Vagina (tissue), 2 donors: ENCODE measurements at regions not wholly inside any gene's neighbourhood (a gene's known extent, or its start where the extent isn't known, plus 50 kb on each side); places are given as distances from the start of the nearest gene placed in this dataset.

ENCODE experiments used
- DNase-seq, 2 donors: peaks; one replicate each; pipeline ENCODE4 v3.0.0-alpha.2; 2017; ENCODE audit errors: extremely low spot score in 2 of 2
- H3K27ac ChIP-seq: fragments of 200-600 bp; sonication (generic); one replicate; pipeline ENCODE4 v1.5.1; 2019
- H3K27me3 ChIP-seq: fragments of 200-600 bp; sonication (generic); one replicate; pipeline ENCODE4 v1.5.1; 2019
- H3K36me3 ChIP-seq, 2 donors: fragments of 200-600 bp; sonication (generic); one replicate each; pipeline ENCODE4 v1.5.1; 2017 to 2019
- H3K4me1 ChIP-seq: fragments of 200-600 bp; sonication (generic); one replicate; pipeline ENCODE4 v1.5.1; 2019
- H3K4me3 ChIP-seq, 2 donors: fragments of 200-600 bp; sonication (generic); 1 replicate in 1 of 2; 2 replicates in 1 of 2; pipeline ENCODE4 v1.5.1; 2016 to 2019
- H3K9me3 ChIP-seq: fragments of 200-600 bp; sonication (generic); one replicate; pipeline ENCODE4 v1.5.1; 2019
- POLR2A ChIP-seq, 2 donors: fragments of 450-650 bp; IDR thresholded peaks; one replicate each; pipeline ENCODE4 v1.6.1; 2017; ENCODE audit warnings: antibody characterized with exemption in 2 of 2, mild to moderate bottlenecking in 2 of 2, moderate library complexity in 2 of 2
- POLR2AphosphoS5 ChIP-seq, 2 donors: sonication (generic); formaldehyde crosslinking; IDR thresholded peaks; one replicate each; pipeline ENCODE4 v1.9.0; 2017; ENCODE audit warnings: antibody characterized with exemption in 2 of 2, mild to moderate bottlenecking in 2 of 2, low read depth in 1 of 2; ENCODE audit not compliant: insufficient read depth in 1 of 2
- intact Hi-C: fragments of 100-400 bp; cut with DNase I; formaldehyde crosslinking; loops from one replicate; pipeline ENCODE4 v1.15.1; 2023
- TF ChIP-seq, protein P1 (sequence below), 3 experiments: fragments of 450-650 bp in 2 of 3; fragments of 200-600 bp in 1 of 3; sonication (generic) in 1 of 3; IDR thresholded peaks; one replicate each; pipeline ENCODE4 v1.5.1; 2017 to 2019; ENCODE audit warnings: antibody characterized with exemption in 3 of 3, mild to moderate bottlenecking in 2 of 3, moderate library complexity in 2 of 3

DNA sequence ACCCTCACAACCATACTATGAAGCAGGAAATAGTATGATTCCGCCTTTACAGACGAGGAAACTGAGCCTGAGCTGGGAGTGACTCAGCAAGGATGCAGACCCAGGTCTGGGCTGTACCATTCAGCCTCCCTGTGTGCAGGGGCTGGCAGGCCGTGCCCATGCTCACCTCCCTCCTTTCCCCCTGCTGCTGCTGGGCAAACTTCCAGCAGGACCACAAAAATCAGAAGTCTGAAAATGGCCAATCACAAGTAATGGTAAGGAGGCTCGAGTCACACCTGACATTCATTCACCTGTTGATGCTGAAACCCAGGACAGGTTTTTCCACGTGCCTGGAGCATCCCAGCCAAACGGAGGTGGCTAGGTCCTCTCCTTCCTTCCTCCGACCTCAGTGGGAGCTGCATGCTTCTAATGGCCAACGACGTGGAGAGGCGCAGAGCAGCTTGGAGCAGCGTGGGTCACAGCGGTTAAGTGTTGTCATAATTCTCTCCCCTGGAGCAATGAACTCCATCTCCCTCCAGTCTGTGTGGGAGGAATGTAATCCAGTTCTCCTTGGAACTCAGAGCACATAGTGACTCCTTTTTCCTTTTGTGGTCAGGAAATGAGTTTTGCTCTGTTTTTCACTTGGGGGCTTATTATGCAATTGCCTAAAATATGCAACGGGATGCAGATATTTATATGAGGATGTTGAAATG, 371.7 kb downstream of the BCOR start:
- TF ChIP-seq, protein P1, sequence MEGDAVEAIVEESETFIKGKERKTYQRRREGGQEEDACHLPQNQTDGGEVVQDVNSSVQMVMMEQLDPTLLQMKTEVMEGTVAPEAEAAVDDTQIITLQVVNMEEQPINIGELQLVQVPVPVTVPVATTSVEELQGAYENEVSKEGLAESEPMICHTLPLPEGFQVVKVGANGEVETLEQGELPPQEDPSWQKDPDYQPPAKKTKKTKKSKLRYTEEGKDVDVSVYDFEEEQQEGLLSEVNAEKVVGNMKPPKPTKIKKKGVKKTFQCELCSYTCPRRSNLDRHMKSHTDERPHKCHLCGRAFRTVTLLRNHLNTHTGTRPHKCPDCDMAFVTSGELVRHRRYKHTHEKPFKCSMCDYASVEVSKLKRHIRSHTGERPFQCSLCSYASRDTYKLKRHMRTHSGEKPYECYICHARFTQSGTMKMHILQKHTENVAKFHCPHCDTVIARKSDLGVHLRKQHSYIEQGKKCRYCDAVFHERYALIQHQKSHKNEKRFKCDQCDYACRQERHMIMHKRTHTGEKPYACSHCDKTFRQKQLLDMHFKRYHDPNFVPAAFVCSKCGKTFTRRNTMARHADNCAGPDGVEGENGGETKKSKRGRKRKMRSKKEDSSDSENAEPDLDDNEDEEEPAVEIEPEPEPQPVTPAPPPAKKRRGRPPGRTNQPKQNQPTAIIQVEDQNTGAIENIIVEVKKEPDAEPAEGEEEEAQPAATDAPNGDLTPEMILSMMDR (IDR thresholded peaks at IDR 0.05), result no peak
- no peak for TF ChIP-seq POLR2A (IDR thresholded peaks at IDR 0.05)
- TF ChIP-seq POLR2AphosphoS5 (IDR thresholded peaks at IDR 0.05; ENCODE audit: insufficient read depth in 1 of 2, low read depth in 1 of 2), result no peak
- intact Hi-C loops, result loop anchor here (5.0 to 10.0 kb wide), 3 partner anchors 289 to 431 kb away; partner anchors contain the start of gene BCOR
- Histone ChIP-seq H3K36me3 (no peaks in the 10 kb centered on the region), H3K27ac (no peak overlapping the region), H3K4me1 (no peaks in the 10 kb centered on the region), H3K9me3 (no peaks in the 10 kb centered on the region), H3K4me3 (no peak overlapping the region), H3K27me3 (no peaks in the 10 kb centered on the region)
- DNase-seq, result no peak

DNA sequence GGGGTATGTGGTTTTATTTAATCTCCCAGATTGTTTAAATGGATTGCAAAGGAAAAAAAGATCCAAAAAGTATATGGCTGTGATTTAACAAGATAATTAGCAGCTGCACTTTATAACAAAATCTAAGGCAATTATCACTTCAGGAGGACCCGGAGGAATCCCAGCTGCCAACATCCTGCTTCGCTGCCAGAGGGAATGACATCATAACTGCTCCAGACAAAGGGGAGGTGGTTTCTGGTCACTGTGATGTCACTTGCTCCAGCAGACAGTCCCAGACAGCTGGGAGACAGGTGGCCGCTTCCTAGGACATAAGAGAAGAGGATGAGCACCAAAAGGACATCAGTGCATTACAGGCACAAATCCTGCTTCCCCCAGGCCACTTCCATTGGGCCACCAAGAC, 371.0 kb downstream of the BCOR start:
- Histone ChIP-seq H3K4me3 (no peak overlapping the region), H3K4me1 (no peaks in the 10 kb centered on the region), H3K36me3 (no peaks in the 10 kb centered on the region), H3K27ac (no peak overlapping the region), H3K27me3 (no peaks in the 10 kb centered on the region), H3K9me3 (no peaks in the 10 kb centered on the region)
- TF ChIP-seq, protein P1 (IDR thresholded peaks at IDR 0.05), result no peak
- no peak for TF ChIP-seq POLR2A (IDR thresholded peaks at IDR 0.05)
- TF ChIP-seq POLR2AphosphoS5 (IDR thresholded peaks at IDR 0.05; ENCODE audit: insufficient read depth in 1 of 2, low read depth in 1 of 2), result no peak
- intact Hi-C loops, result loop anchor here (5.0 to 10.0 kb wide), 3 partner anchors 288 to 431 kb away; partner anchors contain the start of gene BCOR
- no peak for DNase-seq

DNA sequence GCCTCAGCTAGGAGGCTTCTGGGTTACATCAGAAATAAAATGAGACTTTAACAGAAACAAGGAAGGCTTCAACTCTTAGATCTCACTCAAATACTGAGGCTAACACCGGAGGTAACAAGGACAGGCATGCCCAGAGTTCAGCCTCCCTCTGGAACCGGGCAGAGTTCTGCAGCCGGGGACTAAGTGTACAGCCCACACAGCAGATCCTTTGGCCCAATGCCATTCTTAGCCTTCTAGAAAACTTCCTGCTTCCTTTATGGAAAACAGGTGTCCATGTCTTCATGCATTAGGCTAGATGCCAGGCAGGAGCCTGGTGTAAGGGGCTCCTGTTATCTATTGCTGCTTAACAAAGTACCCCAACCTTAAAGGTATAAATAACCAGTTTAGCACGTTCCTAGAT, 369.7 kb downstream of the BCOR start:
- H3K36me3 ChIP-seq, result no peaks in the 10 kb centered on the region
- no peak overlapping the region for H3K27ac ChIP-seq
- TF ChIP-seq POLR2AphosphoS5 (IDR thresholded peaks at IDR 0.05; ENCODE audit: insufficient read depth in 1 of 2, low read depth in 1 of 2) (no peak), POLR2A (IDR thresholded peaks at IDR 0.05) (no peak)
- intact Hi-C loops, result loop anchor here (5.0 to 10.0 kb wide), 3 partner anchors 287 to 429 kb away; partner anchors contain the start of gene BCOR
- no peak overlapping the region for H3K4me3 ChIP-seq
- H3K27me3 ChIP-seq, result no peaks in the 10 kb centered on the region
- H3K9me3 ChIP-seq, result no peaks in the 10 kb centered on the region
- no peaks in the 10 kb centered on the region for H3K4me1 ChIP-seq
- DNase-seq, result no peak

DNA sequence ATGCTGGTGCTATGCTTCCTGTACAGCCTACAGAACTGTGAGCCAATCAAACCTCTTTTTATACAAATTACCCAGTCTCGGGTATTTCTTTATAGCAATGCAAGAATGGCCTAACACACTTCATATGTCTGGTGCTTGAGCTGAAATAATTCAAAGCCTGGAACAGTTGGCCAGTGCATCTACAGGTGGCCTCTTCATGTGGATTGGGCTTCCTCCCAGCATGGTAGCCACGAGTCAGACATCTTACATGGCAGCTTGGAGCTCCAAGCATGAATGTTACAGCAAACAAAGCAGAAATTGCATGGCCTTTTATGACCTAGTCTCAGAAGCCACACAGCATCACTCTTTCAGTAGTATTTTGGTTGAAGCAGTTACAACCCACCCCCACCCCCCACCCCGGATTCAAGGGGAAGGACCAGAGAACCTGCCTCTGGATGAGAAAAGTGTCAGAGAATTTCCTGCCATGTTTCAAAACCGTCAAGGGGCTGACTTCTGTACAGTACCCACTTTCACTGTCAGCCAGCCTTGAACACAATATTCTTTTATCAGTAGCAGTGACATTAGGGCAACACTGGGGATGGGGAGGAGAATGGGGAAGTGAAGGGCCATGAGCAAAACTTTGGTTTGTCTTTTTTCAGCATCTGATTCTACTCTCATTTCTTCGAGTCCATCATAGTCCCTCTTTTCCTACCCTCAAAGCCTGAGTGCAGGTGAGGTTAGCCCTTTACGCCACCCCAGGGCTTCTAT, 368.7 kb downstream of the BCOR start:
- Histone ChIP-seq H3K4me3 (no peak overlapping the region), H3K36me3 (no peaks in the 10 kb centered on the region), H3K9me3 (no peaks in the 10 kb centered on the region), H3K27ac (no peak overlapping the region), H3K4me1 (no peaks in the 10 kb centered on the region), H3K27me3 (no peaks in the 10 kb centered on the region)
- intact Hi-C loops, result loop anchor here (5.0 to 10.0 kb wide), 3 partner anchors 286 to 428 kb away; partner anchors contain the start of gene BCOR
- TF ChIP-seq, protein P1 (IDR thresholded peaks at IDR 0.05), result no peak
- TF ChIP-seq POLR2A (IDR thresholded peaks at IDR 0.05) (no peak), POLR2AphosphoS5 (IDR thresholded peaks at IDR 0.05; ENCODE audit: insufficient read depth in 1 of 2, low read depth in 1 of 2) (no peak)
- no peak for DNase-seq

DNA sequence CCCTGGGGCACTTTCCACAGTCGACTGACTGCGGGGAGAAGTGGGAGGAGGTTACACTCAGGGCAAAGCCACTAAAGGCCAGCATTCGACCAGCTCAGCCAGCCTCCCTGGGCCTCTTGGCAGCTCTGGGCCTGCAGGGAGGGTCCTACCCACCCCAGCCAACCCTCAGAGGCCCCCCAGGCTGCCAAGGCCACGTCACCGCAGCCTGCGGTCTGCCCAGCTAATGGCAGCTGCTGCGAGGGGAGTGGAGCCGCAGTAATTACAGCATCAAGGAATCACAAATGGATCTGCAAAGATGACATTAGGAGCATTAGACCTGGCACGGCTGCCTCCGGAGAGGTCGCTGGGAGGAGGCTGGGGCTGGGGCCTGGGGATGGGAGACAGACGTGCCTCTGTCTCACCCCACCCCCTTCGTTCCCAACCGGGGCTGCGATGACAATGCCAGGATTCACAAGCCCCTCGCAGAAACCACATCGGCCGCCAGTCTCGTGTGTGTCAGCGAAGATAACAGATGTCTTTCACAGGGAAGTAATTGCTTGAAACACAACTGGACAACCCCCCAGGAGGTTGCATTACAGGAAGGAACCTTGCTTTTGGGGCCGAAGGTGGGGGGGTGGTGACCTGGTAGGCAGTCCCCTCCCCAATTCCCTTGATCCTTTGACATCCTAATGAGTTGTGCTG, 367.6 kb downstream of the BCOR start:
- intact Hi-C loops, result loop anchor here (5.0 to 10.0 kb wide), 3 partner anchors 285 to 427 kb away; partner anchors contain the start of gene BCOR
- Histone ChIP-seq H3K27me3 (no peaks in the 10 kb centered on the region), H3K27ac (no peak overlapping the region), H3K9me3 (no peaks in the 10 kb centered on the region), H3K4me3 (no peak overlapping the region), H3K36me3 (no peaks in the 10 kb centered on the region), H3K4me1 (no peaks in the 10 kb centered on the region)
- no peak for DNase-seq
- TF ChIP-seq POLR2AphosphoS5 (IDR thresholded peaks at IDR 0.05; ENCODE audit: insufficient read depth in 1 of 2, low read depth in 1 of 2), result no peak
- no peak for TF ChIP-seq POLR2A (IDR thresholded peaks at IDR 0.05)
- TF ChIP-seq, protein P1 (IDR thresholded peaks at IDR 0.05), result no peak
